Vagina (tissue), 2 donors: ENCODE measurements at regions not wholly inside any gene's neighbourhood (a gene's known extent, or its start where the extent isn't known, plus 50 kb on each side); places are given as distances from the start of the nearest gene placed in this dataset.

Source experiments
- DNase-seq, 2 donors: peaks; one replicate each; pipeline ENCODE4 v3.0.0-alpha.2; 2017; ENCODE audit errors: extremely low spot score in 2 of 2
- H3K27ac ChIP-seq: fragments of 200-600 bp; sonication (generic); one replicate; pipeline ENCODE4 v1.5.1; 2019
- H3K27me3 ChIP-seq: fragments of 200-600 bp; sonication (generic); one replicate; pipeline ENCODE4 v1.5.1; 2019
- H3K36me3 ChIP-seq, 2 donors: fragments of 200-600 bp; sonication (generic); one replicate each; pipeline ENCODE4 v1.5.1; 2017 to 2019
- H3K4me1 ChIP-seq: fragments of 200-600 bp; sonication (generic); one replicate; pipeline ENCODE4 v1.5.1; 2019
- H3K4me3 ChIP-seq, 2 donors: fragments of 200-600 bp; sonication (generic); 1 replicate in 1 of 2; 2 replicates in 1 of 2; pipeline ENCODE4 v1.5.1; 2016 to 2019
- H3K9me3 ChIP-seq: fragments of 200-600 bp; sonication (generic); one replicate; pipeline ENCODE4 v1.5.1; 2019
- CTCF ChIP-seq, 3 experiments: fragments of 450-650 bp in 2 of 3; fragments of 200-600 bp in 1 of 3; sonication (generic) in 1 of 3; IDR thresholded peaks; one replicate each; pipeline ENCODE4 v1.5.1; 2017 to 2019; ENCODE audit warnings: antibody characterized with exemption in 3 of 3, mild to moderate bottlenecking in 2 of 3, moderate library complexity in 2 of 3
- POLR2A ChIP-seq, 2 donors: fragments of 450-650 bp; IDR thresholded peaks; one replicate each; pipeline ENCODE4 v1.6.1; 2017; ENCODE audit warnings: antibody characterized with exemption in 2 of 2, mild to moderate bottlenecking in 2 of 2, moderate library complexity in 2 of 2
- POLR2AphosphoS5 ChIP-seq, 2 donors: sonication (generic); formaldehyde crosslinking; IDR thresholded peaks; one replicate each; pipeline ENCODE4 v1.9.0; 2017; ENCODE audit warnings: antibody characterized with exemption in 2 of 2, mild to moderate bottlenecking in 2 of 2, low read depth in 1 of 2; ENCODE audit not compliant: insufficient read depth in 1 of 2
- intact Hi-C: fragments of 100-400 bp; cut with DNase I; formaldehyde crosslinking; loops from one replicate; pipeline ENCODE4 v1.15.1; 2023

DNA sequence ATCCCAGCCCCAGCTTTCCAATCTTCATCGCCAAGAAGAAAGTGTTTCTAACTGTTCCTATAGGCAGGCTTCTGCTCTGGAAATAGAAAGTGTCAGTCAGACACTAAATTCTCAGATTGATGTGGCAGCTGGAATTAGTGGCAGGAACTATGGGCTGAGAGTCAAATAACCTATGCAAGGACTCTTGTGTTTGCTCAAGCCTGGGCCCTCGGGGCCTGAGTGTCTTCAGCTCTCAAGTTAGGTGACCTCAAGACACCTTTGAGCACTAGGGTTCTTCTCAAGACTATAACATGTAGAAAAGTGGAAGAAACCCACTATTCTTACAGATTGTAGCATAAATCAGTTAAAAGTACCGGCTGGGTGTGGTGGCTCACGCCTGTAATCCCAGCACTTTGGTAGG lies 694.5 kb downstream of the RNF144A start:
- Histone ChIP-seq H3K4me3 (no peak overlapping the region), H3K36me3 (no peaks in the 10 kb centered on the region), H3K4me1 (no peaks in the 10 kb centered on the region), H3K27ac (no peak overlapping the region), H3K27me3 (no peaks in the 10 kb centered on the region), H3K9me3 (no peaks in the 10 kb centered on the region)
- DNase-seq, result no peak
- TF ChIP-seq POLR2A (IDR thresholded peaks at IDR 0.05) (no peak), CTCF (IDR thresholded peaks at IDR 0.05) (no peak), POLR2AphosphoS5 (IDR thresholded peaks at IDR 0.05; ENCODE audit: insufficient read depth in 1 of 2, low read depth in 1 of 2) (no peak)
- intact Hi-C loops, result no loop called here

- no peak for DNase-seq
- intact Hi-C loops, result no loop called here
- no peaks in the 10 kb centered on the region for H3K4me1 ChIP-seq
- no peaks in the 10 kb centered on the region for H3K27me3 ChIP-seq
- TF ChIP-seq POLR2AphosphoS5 (IDR thresholded peaks at IDR 0.05; ENCODE audit: insufficient read depth in 1 of 2, low read depth in 1 of 2) (no peak), CTCF (IDR thresholded peaks at IDR 0.05) (no peak), POLR2A (IDR thresholded peaks at IDR 0.05) (no peak)
- no peak overlapping the region for H3K27ac ChIP-seq
- no peaks in the 10 kb centered on the region for H3K36me3 ChIP-seq
- no peak overlapping the region for H3K4me3 ChIP-seq
- no peaks in the 10 kb centered on the region for H3K9me3 ChIP-seq
Measured at GRCh38 chr2:7612969-7613368, 695.8 kb downstream of the RNF144A start.

GRCh38 chr2:7613831-7614230 lies 696.6 kb downstream of the RNF144A start:
- no peak for TF ChIP-seq POLR2AphosphoS5 (IDR thresholded peaks at IDR 0.05; ENCODE audit: insufficient read depth in 1 of 2, low read depth in 1 of 2)
- TF ChIP-seq POLR2A (IDR thresholded peaks at IDR 0.05), result no peak
- TF ChIP-seq CTCF (IDR thresholded peaks at IDR 0.05), result no peak
- intact Hi-C loops, result no loop called here
- Histone ChIP-seq H3K9me3 (no peaks in the 10 kb centered on the region), H3K4me3 (no peak overlapping the region), H3K27me3 (no peaks in the 10 kb centered on the region), H3K27ac (no peak overlapping the region), H3K4me1 (no peaks in the 10 kb centered on the region), H3K36me3 (no peaks in the 10 kb centered on the region)
- DNase-seq, result no peak

- H3K4me1 ChIP-seq, result no peaks in the 10 kb centered on the region
- DNase-seq, result no peak
- TF ChIP-seq CTCF (IDR thresholded peaks at IDR 0.05) (no peak), POLR2A (IDR thresholded peaks at IDR 0.05) (no peak), POLR2AphosphoS5 (IDR thresholded peaks at IDR 0.05; ENCODE audit: insufficient read depth in 1 of 2, low read depth in 1 of 2) (no peak)
- intact Hi-C loops, result no loop called here
- H3K9me3 ChIP-seq, result no peaks in the 10 kb centered on the region
- no peak overlapping the region for H3K27ac ChIP-seq
- H3K36me3 ChIP-seq, result no peaks in the 10 kb centered on the region
- no peak overlapping the region for H3K4me3 ChIP-seq
- no peaks in the 10 kb centered on the region for H3K27me3 ChIP-seq
Measured at GRCh38 chr2:7618031-7618430, 700.8 kb downstream of the RNF144A start.

DNA sequence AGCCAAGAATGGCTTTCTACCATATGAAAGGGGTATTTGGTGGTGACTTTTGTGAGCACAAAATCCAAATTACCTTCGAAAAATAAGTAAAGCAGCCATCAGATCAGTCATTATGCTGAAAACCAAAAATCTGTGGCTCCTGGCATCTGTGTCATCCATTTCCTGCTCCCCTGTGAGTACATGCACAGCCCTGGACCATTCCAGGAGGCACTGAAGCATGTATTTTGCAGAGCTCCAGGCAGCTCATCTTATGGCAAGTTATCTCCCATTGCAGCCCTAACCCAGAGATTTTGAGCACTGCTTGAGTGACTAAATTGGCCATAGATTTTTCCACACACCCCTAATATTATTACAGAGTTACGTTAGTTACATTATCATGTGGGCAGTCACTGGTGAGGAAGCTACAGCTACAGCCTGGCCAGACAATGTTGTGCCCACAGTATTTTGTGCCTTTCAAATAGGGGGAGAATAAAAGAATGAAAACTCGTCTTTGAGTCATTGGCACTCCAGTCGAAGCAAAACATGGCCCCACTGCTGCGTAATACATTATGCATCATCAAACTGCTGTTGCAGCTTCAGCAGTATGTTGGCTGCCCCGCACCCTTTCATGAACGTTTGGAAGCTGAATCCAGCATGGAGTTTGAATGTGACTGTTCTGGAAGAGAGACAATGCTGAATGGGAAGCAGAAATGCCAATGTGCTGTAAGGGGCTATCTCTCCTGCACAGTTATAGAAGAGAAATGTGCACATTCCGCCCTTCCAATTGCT lies 702.2 kb downstream of the RNF144A start:
- intact Hi-C loops, result no loop called here
- H3K4me1 ChIP-seq, result no peaks in the 10 kb centered on the region
- H3K36me3 ChIP-seq, result no peaks in the 10 kb centered on the region
- TF ChIP-seq POLR2A (IDR thresholded peaks at IDR 0.05), result no peak
- TF ChIP-seq POLR2AphosphoS5 (IDR thresholded peaks at IDR 0.05; ENCODE audit: insufficient read depth in 1 of 2, low read depth in 1 of 2), result no peak
- TF ChIP-seq CTCF (IDR thresholded peaks at IDR 0.05), result no peak
- H3K27ac ChIP-seq, result no peak overlapping the region
- H3K4me3 ChIP-seq, result no peak overlapping the region
- H3K9me3 ChIP-seq, result no peaks in the 10 kb centered on the region
- no peaks in the 10 kb centered on the region for H3K27me3 ChIP-seq
- DNase-seq, result no peak
